AG04449 (cell line): ENCODE measurements at regions not wholly inside any gene's neighbourhood (a gene's known extent, or its start where the extent isn't known, plus 50 kb on each side); places are given as distances from the start of the nearest gene placed in this dataset.

Experiments
- CTCF ChIA-PET: fragments of 350-600 bp; formaldehyde crosslinking; extraction: SDS; loops from one replicate; lab custom pipeline; 2021; ENCODE audit warnings: antibody characterized with exemption; lab: Yijun Ruan, JAX
- POLR2A ChIA-PET: fragments of 400-600, 350-600 bp; formaldehyde crosslinking; extraction: SDS; loops from one replicate; lab custom pipeline; 2020; ENCODE audit warnings: antibody characterized with exemption, inconsistent platforms; lab: Yijun Ruan, JAX
- DNase-seq: peaks from one replicate; pipeline ENCODE4 v3.0.0-alpha.2; 2010; ENCODE audit warnings: low read depth, low spot score
- H3K4me3 ChIP-seq: 2 replicates; pipeline ENCODE4 v1.5.1; 2011; ENCODE audit warnings: low read depth, mild to moderate bottlenecking, control low read depth, low read length
- CTCF ChIP-seq: IDR thresholded peaks from one replicate; pipeline ENCODE4 v1.5.1; 2011; ENCODE audit warnings: mild to moderate bottlenecking, moderate library complexity, low read length, control low read depth, inconsistent platforms; ENCODE audit not compliant: insufficient read depth; ENCODE audit errors: missing control alignments

GRCh38 chr10:20406281-20407104, 490.6 kb downstream of the NEBL start:
- DNase-seq, result no peak
- CTCF ChIA-PET, result no interaction called here
- no peak overlapping the region for H3K4me3 ChIP-seq
- no peak for TF ChIP-seq CTCF
- POLR2A ChIA-PET, result no interaction called here

- DNase-seq, result no peak
- CTCF ChIA-PET, result no interaction called here
Measured at GRCh38 chr10:20405761-20406160, 491.4 kb downstream of the NEBL start.

GRCh38 chr10:20405050-20405449, 492.1 kb downstream of the NEBL start:
- no peak overlapping the region for H3K4me3 ChIP-seq
- DNase-seq, result no peak
- TF ChIP-seq CTCF, result no peak
- ChIA-PET CTCF (no interaction called here), POLR2A (no interaction called here)

More at GRCh38 chr10:20405761-20406160, 491.4 kb downstream of the NEBL start:
- H3K4me3 ChIP-seq, result no peak overlapping the region
- no peak for TF ChIP-seq CTCF
- POLR2A ChIA-PET, result no interaction called here

DNA sequence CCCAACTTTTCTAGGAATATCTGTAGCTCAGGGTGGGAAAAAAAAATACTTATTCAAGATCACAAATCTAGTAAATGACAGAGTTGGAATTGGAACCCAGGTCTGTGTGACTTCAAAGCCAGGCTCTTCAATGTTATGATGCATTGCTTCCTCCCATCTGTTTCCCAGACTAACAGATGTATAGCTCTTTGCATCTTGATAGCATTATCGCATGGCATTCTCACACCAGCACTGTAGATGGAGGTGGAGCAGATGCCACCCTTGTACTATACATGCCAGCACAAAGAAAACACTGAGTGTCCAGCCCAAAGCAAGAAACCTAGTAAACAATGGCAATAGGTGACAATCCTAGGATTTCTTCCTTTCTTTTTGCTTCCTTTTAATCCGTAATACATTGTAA, 497.3 kb downstream of the NEBL start:
- no peak for DNase-seq
- no peak overlapping the region for H3K4me3 ChIP-seq
- no peak for TF ChIP-seq CTCF
- ChIA-PET POLR2A (no interaction called here), CTCF (no interaction called here)

- CTCF ChIA-PET, result no interaction called here
Measured at GRCh38 chr10:20396701-20397100, 500.4 kb downstream of the NEBL start.

More at GRCh38 chr10:20396701-20397100, 500.4 kb downstream of the NEBL start:
- DNase-seq, result no peak
- POLR2A ChIA-PET, result no interaction called here
- no peak overlapping the region for H3K4me3 ChIP-seq
- no peak for TF ChIP-seq CTCF
